ENCODE measurements at regions not wholly inside any gene's neighbourhood (a gene's known extent, or its start where the extent isn't known, plus 50 kb on each side); places are given as distances from the start of the nearest gene placed in this dataset.
"Not testable (repeated sequence)": the region's sequence is repeated elsewhere in the genome, so short reads cannot be mapped to it uniquely, and the experiment has no call there.

GRCh38 chr5:34467436-34467835 is 188.7 kb upstream of the RAI14 start:
- Histone ChIP-seq H3K79me2 (ENCODE audit: control insufficient read depth, insufficient read depth, low read length) (no peaks in the 10 kb centered on the region), H3K9ac (ENCODE audit: insufficient read depth in 1 of 2, low read depth in 2 of 2, low read length in 2 of 2) (no peak overlapping the region), H4K20me1 (replicated peaks; ENCODE audit: control insufficient read depth, insufficient read depth, low read length) (no peaks in the 10 kb centered on the region), H2AFZ (ENCODE audit: low read depth, low read length) (0 out of 2 replicates have a peak overlapping the region, but pooled peaks have one; percentile 14), H3K36me3 (ENCODE audit: control insufficient read depth, insufficient read depth, low read length) (no peaks in the 10 kb centered on the region), H3K9me1 (ENCODE audit: control insufficient read depth, insufficient read depth, low read length) (no peaks in the 10 kb centered on the region), H3K9me3 (replicated peaks; ENCODE audit: control insufficient read depth, insufficient read depth, low read depth, low read length) (no peaks in the 10 kb centered on the region), H3K4me3 (no peak overlapping the region), H3K4me2 (ENCODE audit: insufficient read depth, low read length) (no peak overlapping the region), H3K27me3 (ENCODE audit: control insufficient read depth in 2 of 2, insufficient read depth in 2 of 2, low read length in 2 of 2) (no peaks in the 10 kb centered on the region), H3K27ac (ENCODE audit: extremely low read depth, low read depth, low read length) (no peak overlapping the region), H3K4me1 (replicated peaks in 1 of 2; ENCODE audit: control insufficient read depth in 2 of 2, insufficient read depth in 2 of 2, low read length in 2 of 2) (no peaks in the 10 kb centered on the region; a peak in 1 of 5 replicates)
- TF ChIP-seq PPARD (CRISPR knock-in tag; IDR thresholded peaks at IDR 0.05): no peak
- no peak for TF ChIP-seq HIVEP1 (CRISPR knock-in tag; IDR thresholded peaks at IDR 0.05)
- TF ChIP-seq BCOR (IDR thresholded peaks at IDR 0.05): no peak
- TF ChIP-seq SMAD1 (IDR thresholded peaks at IDR 0.05; ENCODE audit: low read depth, low read length, partially characterized antibody): no peak
- no peak for TF ChIP-seq MAFG (tag; conservative IDR thresholded peaks at IDR 0.05)
- no peak for TF ChIP-seq TFAM (CRISPR knock-in tag; conservative IDR thresholded peaks at IDR 0.05)
- no peak for TF ChIP-seq TRIM24 (IDR thresholded peaks at IDR 0.05)
- DNase-seq (ENCODE audit: extremely low read depth in 1 of 4, low spot score in 3 of 4) (no peak), FAIRE-seq (no peak), ATAC-seq (no peak)
- WGBS (ENCODE audit: insufficient coverage, low coverage, missing lambda C conversion rate): 17% methylated on average over 8 of the region's 8 CpGs
- ChIA-PET POLR2A (interaction anchor here (0.6 to 0.7 kb wide), 2 partner anchors 35 to 77 kb away, joined by 3 read pairs; no protein-coding TSS in a partner anchor), CTCF (ENCODE audit: low intra/inter-chr PET ratio) (no interaction called here)
- in situ Hi-C loops (cut with MboI) (loop anchor here (10.0 to 25.0 kb wide), 2 partner anchors 283 to 1030 kb away; partner anchors contain the start of gene TARS1), intact Hi-C loops (cut with micrococcal nuclease) (loop anchor here (10.0 kb wide), 1 partner anchor 1033 kb away; no protein-coding TSS in a partner anchor)
- BruUV-seq (replicated peaks): no TSS peak

- DNase-seq (ENCODE audit: extremely low read depth in 1 of 4, low spot score in 3 of 4): peak in 1 of 4 experiments; percentile 23
- H3K9ac ChIP-seq (ENCODE audit: insufficient read depth in 1 of 2, low read depth in 2 of 2, low read length in 2 of 2); H4K20me1 ChIP-seq (replicated peaks; ENCODE audit: control insufficient read depth, insufficient read depth, low read length); H3K9me1 ChIP-seq (ENCODE audit: control insufficient read depth, insufficient read depth, low read length); FAIRE-seq; CTCF ChIA-PET (ENCODE audit: low intra/inter-chr PET ratio); H2AFZ ChIP-seq (ENCODE audit: low read depth, low read length); H3K9me3 ChIP-seq (replicated peaks; ENCODE audit: control insufficient read depth, insufficient read depth, low read depth, low read length); H3K4me3 ChIP-seq; H3K27me3 ChIP-seq (ENCODE audit: control insufficient read depth in 2 of 2, insufficient read depth in 2 of 2, low read length in 2 of 2); H3K27ac ChIP-seq (ENCODE audit: extremely low read depth, low read depth, low read length); H3K4me1 ChIP-seq (replicated peaks in 1 of 2; ENCODE audit: control insufficient read depth in 2 of 2, insufficient read depth in 2 of 2, low read length in 2 of 2); BruUV-seq (replicated peaks); H3K4me2 ChIP-seq (ENCODE audit: insufficient read depth, low read length); H3K79me2 ChIP-seq (ENCODE audit: control insufficient read depth, insufficient read depth, low read length); ATAC-seq; H3K36me3 ChIP-seq (ENCODE audit: control insufficient read depth, insufficient read depth, low read length); TF ChIP-seq TEAD4 (CRISPR knock-in tag; IDR thresholded peaks at IDR 0.05; ENCODE audit: borderline replicate concordance): not testable (repeated sequence)
- WGBS (ENCODE audit: insufficient coverage, low coverage, missing lambda C conversion rate): 0% methylated on average over 3 of the region's 3 CpGs
- TF ChIP-seq TEAD4 (IDR thresholded peaks at IDR 0.05; ENCODE audit: low read length) (0 out of 2 replicates have a peak, but pooled peaks have one; percentile 24), MEF2D (tag; conservative IDR thresholded peaks at IDR 0.05; ENCODE audit: low read depth) (0 out of 2 replicates have a peak, but pooled peaks have one; percentile 18), MEF2A (IDR thresholded peaks at IDR 0.05; ENCODE audit: control insufficient read depth, low read depth, low read length) (peak; percentile 37; the same call in 1 of the 2 replicates), TCF3 (CRISPR knock-in tag; IDR thresholded peaks at IDR 0.05) (0 out of 2 replicates have a peak, but pooled peaks have one; percentile 12), EP300 (IDR thresholded peaks at IDR 0.05; ENCODE audit: low read length) (0 out of 2 replicates have a peak, but pooled peaks have one; percentile 7)
- POLR2A ChIA-PET: interaction anchor here (0.6 kb wide), 1 partner anchor 36 kb away, joined by 3 read pairs; no protein-coding TSS in a partner anchor
- in situ Hi-C loops (cut with MboI) (loop anchor here (10.0 to 25.0 kb wide), 2 partner anchors 283 to 1031 kb away; partner anchors contain the start of gene TARS1), intact Hi-C loops (cut with micrococcal nuclease) (loop anchor here (10.0 kb wide), 1 partner anchor 1033 kb away; no protein-coding TSS in a partner anchor)
These were observed 188.1 kb upstream of the RAI14 start for GRCh38 chr5:34467984-34468383.

Data from K562 (cell line).